Myocyte (in vitro differentiated cells): ENCODE measurements at regions not wholly inside any gene's neighbourhood (a gene's known extent, or its start where the extent isn't known, plus 50 kb on each side); places are given as distances from the start of the nearest gene placed in this dataset.
"Not testable (repeated sequence)": the region's sequence is repeated elsewhere in the genome, so short reads cannot be mapped to it uniquely, and the experiment has no call there.

ENCODE experiments used
- DNase-seq: peaks from one replicate; pipeline ENCODE4 v3.0.0-alpha.2; 2012; ENCODE audit warnings: low read depth

GRCh38 chr4:189653983-189654382 lies 286.7 kb upstream of the FRG1 start:
- not testable (repeated sequence) for DNase-seq

GRCh38 chr4:189654396-189654795 lies 286.3 kb upstream of the FRG1 start:
- DNase-seq = not testable (repeated sequence)

GRCh38 chr4:189655817-189656216 lies 284.9 kb upstream of the FRG1 start:
- not testable (repeated sequence) for DNase-seq

GRCh38 chr4:189656641-189657040 lies 284.0 kb upstream of the FRG1 start:
- no peak for DNase-seq

- not testable (repeated sequence) for DNase-seq
Observed at GRCh38 chr4:189658259-189658658, 282.4 kb upstream of the FRG1 start.

- DNase-seq = not testable (repeated sequence)
Observed at GRCh38 chr4:189658831-189659230, 281.8 kb upstream of the FRG1 start.

- no peak for DNase-seq
Observed at GRCh38 chr4:189659287-189659686, 281.4 kb upstream of the FRG1 start.

- DNase-seq = no peak
Observed at GRCh38 chr4:189660722-189661360, 279.8 kb upstream of the FRG1 start.

- no peak for DNase-seq
Observed at GRCh38 chr4:189664693-189665250, 275.9 kb upstream of the FRG1 start.

GRCh38 chr4:189665712-189666305 lies 274.9 kb upstream of the FRG1 start:
- not testable (repeated sequence) for DNase-seq

- not testable (repeated sequence) for DNase-seq
Observed at GRCh38 chr4:189667386-189667785, 273.3 kb upstream of the FRG1 start.

GRCh38 chr4:189697675-189698245 lies 242.9 kb upstream of the FRG1 start:
- not testable (repeated sequence) for DNase-seq

- not testable (repeated sequence) for DNase-seq
Observed at GRCh38 chr4:189703000-189703399, 237.7 kb upstream of the FRG1 start.

GRCh38 chr4:189706821-189707220 lies 233.9 kb upstream of the FRG1 start:
- DNase-seq = not testable (repeated sequence)

- not testable (repeated sequence) for DNase-seq
Observed at GRCh38 chr4:189707227-189707626, 233.4 kb upstream of the FRG1 start.

GRCh38 chr4:189711956-189712355 lies 228.7 kb upstream of the FRG1 start:
- DNase-seq = not testable (repeated sequence)

GRCh38 chr4:189721016-189721993 lies 219.4 kb upstream of the FRG1 start:
- not testable (repeated sequence) for DNase-seq

GRCh38 chr4:189722324-189723003 lies 218.2 kb upstream of the FRG1 start:
- not testable (repeated sequence) for DNase-seq

GRCh38 chr4:189727982-189728638 lies 212.6 kb upstream of the FRG1 start:
- DNase-seq = not testable (repeated sequence)

GRCh38 chr4:189731989-189732388 lies 208.7 kb upstream of the FRG1 start:
- not testable (repeated sequence) for DNase-seq
